Breast epithelium (tissue), 3 donors: ENCODE measurements at regions not wholly inside any gene's neighbourhood (a gene's known extent, or its start where the extent isn't known, plus 50 kb on each side); places are given as distances from the start of the nearest gene placed in this dataset.

Experiments
- POLR2A ChIP-seq: fragments of 450-650 bp; IDR thresholded peaks from one replicate; pipeline ENCODE4 v1.6.1; 2016; ENCODE audit warnings: antibody characterized with exemption, mild to moderate bottlenecking, moderate library complexity
- TF ChIP-seq, protein P1 (sequence below), 3 donors: fragments of 450-650 bp; IDR thresholded peaks; one replicate each; pipeline ENCODE4 v1.5.1; 2016 to 2017; ENCODE audit warnings: antibody characterized with exemption in 3 of 3, mild to moderate bottlenecking in 3 of 3, moderate library complexity in 3 of 3

DNA sequence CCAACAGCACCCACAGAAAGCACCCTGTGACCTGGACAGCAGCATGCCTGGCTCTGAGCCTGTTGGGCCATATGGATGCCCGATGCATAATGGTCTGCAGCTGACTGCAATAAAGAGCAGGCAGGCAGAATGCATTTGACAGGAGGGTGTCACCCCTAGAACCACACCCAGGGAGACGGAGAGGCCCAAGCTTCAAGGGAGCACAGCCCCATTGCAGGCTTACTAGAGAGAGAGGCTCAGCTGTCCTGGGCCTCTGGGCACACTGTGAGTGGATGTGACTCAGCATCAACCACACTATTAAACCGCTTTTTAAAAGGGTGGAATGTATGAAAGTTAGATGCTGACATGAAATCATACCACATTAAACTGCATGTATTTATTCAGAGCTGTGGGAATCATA lies 365.3 kb downstream of the CTTN start:
- TF ChIP-seq POLR2A: no peak
- TF ChIP-seq, protein P1, sequence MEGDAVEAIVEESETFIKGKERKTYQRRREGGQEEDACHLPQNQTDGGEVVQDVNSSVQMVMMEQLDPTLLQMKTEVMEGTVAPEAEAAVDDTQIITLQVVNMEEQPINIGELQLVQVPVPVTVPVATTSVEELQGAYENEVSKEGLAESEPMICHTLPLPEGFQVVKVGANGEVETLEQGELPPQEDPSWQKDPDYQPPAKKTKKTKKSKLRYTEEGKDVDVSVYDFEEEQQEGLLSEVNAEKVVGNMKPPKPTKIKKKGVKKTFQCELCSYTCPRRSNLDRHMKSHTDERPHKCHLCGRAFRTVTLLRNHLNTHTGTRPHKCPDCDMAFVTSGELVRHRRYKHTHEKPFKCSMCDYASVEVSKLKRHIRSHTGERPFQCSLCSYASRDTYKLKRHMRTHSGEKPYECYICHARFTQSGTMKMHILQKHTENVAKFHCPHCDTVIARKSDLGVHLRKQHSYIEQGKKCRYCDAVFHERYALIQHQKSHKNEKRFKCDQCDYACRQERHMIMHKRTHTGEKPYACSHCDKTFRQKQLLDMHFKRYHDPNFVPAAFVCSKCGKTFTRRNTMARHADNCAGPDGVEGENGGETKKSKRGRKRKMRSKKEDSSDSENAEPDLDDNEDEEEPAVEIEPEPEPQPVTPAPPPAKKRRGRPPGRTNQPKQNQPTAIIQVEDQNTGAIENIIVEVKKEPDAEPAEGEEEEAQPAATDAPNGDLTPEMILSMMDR (IDR thresholded peaks at IDR 0.05): no peak
